HUES64 (cell line): ENCODE measurements at regions not wholly inside any gene's neighbourhood (a gene's known extent, or its start where the extent isn't known, plus 50 kb on each side); places are given as distances from the start of the nearest gene placed in this dataset.

Source experiments
- H3K27ac ChIP-seq: 2 replicates; pipeline ENCODE4 v1.7.0; 2013; ENCODE audit warnings: low read depth, low read length, inconsistent platforms
- H3K27me3 ChIP-seq: 2 replicates; pipeline ENCODE4 v1.6.1; 2013; ENCODE audit warnings: mild to moderate bottlenecking, low read length; ENCODE audit not compliant: insufficient read depth
- H3K36me3 ChIP-seq: 2 replicates; pipeline ENCODE4 v1.6.1; 2013; ENCODE audit warnings: mild to moderate bottlenecking, low read length; ENCODE audit not compliant: insufficient read depth
- H3K4me1 ChIP-seq: 2 replicates; pipeline ENCODE4 v1.6.1; 2013; ENCODE audit warnings: mild to moderate bottlenecking, low read length, moderate library complexity; ENCODE audit not compliant: insufficient read depth
- H3K4me3 ChIP-seq: 2 replicates; pipeline ENCODE4 v1.5.1; 2013; ENCODE audit warnings: mild to moderate bottlenecking, low read length, moderate library complexity
- H3K9ac ChIP-seq: 2 replicates; pipeline ENCODE4 v1.6.1; 2013; ENCODE audit warnings: mild to moderate bottlenecking, low read depth, low read length
- H3K9me3 ChIP-seq: 2 replicates; pipeline ENCODE4 v1.6.1; 2013; ENCODE audit warnings: low read depth, low read length; ENCODE audit not compliant: insufficient read depth
- WGBS: fragments of 150-250, 120-280 bp; methylation state at CpG from one replicate; pipeline ENCODE4 v1.1.7; 2013; ENCODE audit warnings: missing lambda C conversion rate; 5-methylcytosine and 5-hydroxymethylcytosine counted together

- no peak overlapping the region for H3K4me3 ChIP-seq
- no peaks in the 10 kb centered on the region for H3K9me3 ChIP-seq
- no peak overlapping the region for H3K9ac ChIP-seq
- no peak overlapping the region for H3K27ac ChIP-seq
- WGBS: 93% methylated on average over 1 of the region's 1 CpG
- H3K36me3 ChIP-seq: no peaks in the 10 kb centered on the region
- no peaks in the 10 kb centered on the region for H3K4me1 ChIP-seq
- H3K27me3 ChIP-seq: peaks cover 44% of the 10 kb centered on the region
These were observed 99.7 kb upstream of the KCNA4 start for GRCh38 chr11:30116512-30116911.

- Histone ChIP-seq H3K9ac (no peak overlapping the region), H3K4me3 (no peak overlapping the region), H3K27ac (no peak overlapping the region), H3K36me3 (no peaks in the 10 kb centered on the region), H3K27me3 (peaks cover 10% of the 10 kb centered on the region), H3K9me3 (no peaks in the 10 kb centered on the region), H3K4me1 (no peaks in the 10 kb centered on the region)
- 84% methylated on average over 4 of the region's 4 CpGs for WGBS
These were observed 103.3 kb upstream of the KCNA4 start for GRCh38 chr11:30120045-30120589.

GRCh38 chr11:30125456-30125855 lies 105.4 kb upstream of the FSHB start:
- Histone ChIP-seq H3K4me3 (no peak overlapping the region), H3K27me3 (no peaks in the 10 kb centered on the region), H3K4me1 (no peaks in the 10 kb centered on the region), H3K36me3 (no peaks in the 10 kb centered on the region), H3K9ac (no peak overlapping the region), H3K27ac (no peak overlapping the region), H3K9me3 (no peaks in the 10 kb centered on the region)
- 83% methylated on average over 2 of the region's 2 CpGs for WGBS

GRCh38 chr11:30128269-30128932 lies 102.4 kb upstream of the FSHB start:
- Histone ChIP-seq H3K4me1 (no peaks in the 10 kb centered on the region), H3K9ac (no peak overlapping the region), H3K27me3 (no peaks in the 10 kb centered on the region), H3K27ac (no peak overlapping the region), H3K4me3 (no peak overlapping the region), H3K36me3 (no peaks in the 10 kb centered on the region), H3K9me3 (no peaks in the 10 kb centered on the region)
- WGBS: 33% methylated on average over 3 of the region's 3 CpGs

GRCh38 chr11:30131535-30131934 lies 99.3 kb upstream of the FSHB start:
- Histone ChIP-seq H3K9ac (no peak overlapping the region), H3K27ac (no peak overlapping the region), H3K4me1 (no peaks in the 10 kb centered on the region), H3K27me3 (no peaks in the 10 kb centered on the region), H3K4me3 (no peak overlapping the region), H3K9me3 (no peaks in the 10 kb centered on the region), H3K36me3 (no peaks in the 10 kb centered on the region)
- WGBS: 100% methylated on average over 1 of the region's 2 CpGs

GRCh38 chr11:30133281-30133680 lies 97.5 kb upstream of the FSHB start:
- no peak overlapping the region for H3K27ac ChIP-seq
- no peak overlapping the region for H3K4me3 ChIP-seq
- no peaks in the 10 kb centered on the region for H3K9me3 ChIP-seq
- 87% methylated on average over 4 of the region's 4 CpGs for WGBS
- H3K4me1 ChIP-seq: no peaks in the 10 kb centered on the region
- no peaks in the 10 kb centered on the region for H3K27me3 ChIP-seq
- no peaks in the 10 kb centered on the region for H3K36me3 ChIP-seq
- no peak overlapping the region for H3K9ac ChIP-seq

GRCh38 chr11:30143098-30143705 lies 87.6 kb upstream of the FSHB start:
- H3K27me3 ChIP-seq: peaks cover 8% of the 10 kb centered on the region

GRCh38 chr11:30147293-30147692 lies 83.5 kb upstream of the FSHB start:
- no peaks in the 10 kb centered on the region for H3K4me1 ChIP-seq
- H3K9me3 ChIP-seq: no peaks in the 10 kb centered on the region
- no peak overlapping the region for H3K9ac ChIP-seq
- WGBS: 89% methylated on average over 5 of the region's 5 CpGs
- H3K27me3 ChIP-seq: peaks cover 9% of the 10 kb centered on the region
- H3K4me3 ChIP-seq: no peak overlapping the region
- no peak overlapping the region for H3K27ac ChIP-seq
- H3K36me3 ChIP-seq: no peaks in the 10 kb centered on the region

More at GRCh38 chr11:30143098-30143705, 87.6 kb upstream of the FSHB start:
- 60% methylated on average over 3 of the region's 3 CpGs for WGBS
- no peaks in the 10 kb centered on the region for H3K4me1 ChIP-seq
- H3K9me3 ChIP-seq: no peaks in the 10 kb centered on the region
- no peaks in the 10 kb centered on the region for H3K36me3 ChIP-seq
- no peak overlapping the region for H3K4me3 ChIP-seq
- no peak overlapping the region for H3K9ac ChIP-seq
- H3K27ac ChIP-seq: no peak overlapping the region

- Histone ChIP-seq H3K27ac (no peak overlapping the region), H3K4me1 (no peaks in the 10 kb centered on the region), H3K9ac (no peak overlapping the region), H3K27me3 (peaks cover 9% of the 10 kb centered on the region), H3K4me3 (no peak overlapping the region), H3K9me3 (no peaks in the 10 kb centered on the region), H3K36me3 (no peaks in the 10 kb centered on the region)
- WGBS: no CpG with 5 or more reads among the region's 1 CpG
These were observed 80.8 kb upstream of the FSHB start for GRCh38 chr11:30149998-30150397.

- Histone ChIP-seq H3K27ac (no peak overlapping the region), H3K36me3 (no peaks in the 10 kb centered on the region), H3K27me3 (peaks cover 9% of the 10 kb centered on the region), H3K9ac (no peak overlapping the region), H3K4me3 (no peak overlapping the region), H3K4me1 (no peaks in the 10 kb centered on the region), H3K9me3 (no peaks in the 10 kb centered on the region)
- 72% methylated on average over 3 of the region's 3 CpGs for WGBS
These were observed 80.4 kb upstream of the FSHB start for GRCh38 chr11:30150425-30150824.

- no peaks in the 10 kb centered on the region for H3K4me1 ChIP-seq
- H3K27ac ChIP-seq: no peak overlapping the region
- H3K27me3 ChIP-seq: peaks cover 2% of the 10 kb centered on the region
- H3K4me3 ChIP-seq: no peak overlapping the region
- H3K36me3 ChIP-seq: no peaks in the 10 kb centered on the region
- WGBS: 84% methylated on average over 3 of the region's 3 CpGs
- no peaks in the 10 kb centered on the region for H3K9me3 ChIP-seq
- no peak overlapping the region for H3K9ac ChIP-seq
These were observed 77.8 kb upstream of the FSHB start for GRCh38 chr11:30153008-30153407.
